ENCODE measurements at regions not wholly inside any gene's neighbourhood (a gene's known extent, or its start where the extent isn't known, plus 50 kb on each side); places are given as distances from the start of the nearest gene placed in this dataset.

- Histone ChIP-seq H3K27me3 (ENCODE audit: control insufficient read depth in 1 of 2, insufficient read depth in 1 of 2, low read length in 2 of 2) (peaks cover 0 to 11% of the 10 kb centered on the region in 2 experiments), H2AFZ (ENCODE audit: low read depth, low read length) (no peak overlapping the region), H2BK120ac (ENCODE audit: low read depth, low read length) (no peak overlapping the region), H3K27ac (ENCODE audit: low read length, poor library complexity, severe bottlenecking) (no peak overlapping the region), H3K23ac (ENCODE audit: low read length in 2 of 2) (no peak overlapping the region), H3K4me2 (ENCODE audit: low read length, poor library complexity, severe bottlenecking) (no peak overlapping the region), H2BK5ac (ENCODE audit: low read depth, low read length, poor library complexity, severe bottlenecking) (no peak overlapping the region), H3K9ac (ENCODE audit: low read length) (no peak overlapping the region), H3K9me3 (ENCODE audit: control insufficient read depth, low read length) (no peaks in the 10 kb centered on the region), H3K18ac (ENCODE audit: low read depth in 1 of 2, low read length in 2 of 2) (no peak overlapping the region), H3K4me3 (ENCODE audit: insufficient read depth in 1 of 2, low read depth in 1 of 2, low read length in 2 of 2) (no peak overlapping the region), H3K4me1 (ENCODE audit: control insufficient read depth, insufficient read depth, low read depth, low read length) (no peaks in the 10 kb centered on the region), H2BK15ac (ENCODE audit: low read depth, poor library complexity, severe bottlenecking) (no peak overlapping the region), H3K36me3 (ENCODE audit: control insufficient read depth in 1 of 2, insufficient read depth in 2 of 2, low read depth in 1 of 2, low read length in 2 of 2) (no peaks in the 10 kb centered on the region), H3K4ac (ENCODE audit: low read depth in 1 of 2, low read length in 2 of 2) (no peak overlapping the region), H3K79me1 (replicated peaks; ENCODE audit: low read length, poor library complexity, severe bottlenecking) (no peaks in the 10 kb centered on the region), H2AK5ac (ENCODE audit: low read length, severe bottlenecking) (no peak overlapping the region), H4K91ac (ENCODE audit: low read length) (no peak overlapping the region), H3K14ac (ENCODE audit: low read length in 2 of 2) (no peak overlapping the region), H2BK12ac (ENCODE audit: low read length in 2 of 2) (no peak overlapping the region), H4K8ac (ENCODE audit: low read length) (no peak overlapping the region)
- DNase-seq, result no peak
- WGBS, result 100% methylated on average over 1 of the region's 1 CpG
Measured at GRCh38 chr15:45842151-45842550, 207.3 kb downstream of the SQOR start.

GRCh38 chr15:45847645-45848044 lies 212.8 kb downstream of the SQOR start:
- Histone ChIP-seq H3K79me1 (replicated peaks; ENCODE audit: low read length, poor library complexity, severe bottlenecking) (no peaks in the 10 kb centered on the region), H3K9me3 (ENCODE audit: control insufficient read depth, low read length) (peaks cover 9% of the 10 kb centered on the region), H3K4me2 (ENCODE audit: low read length, poor library complexity, severe bottlenecking) (no peak overlapping the region), H4K91ac (ENCODE audit: low read length) (no peak overlapping the region), H2BK15ac (ENCODE audit: low read depth, poor library complexity, severe bottlenecking) (no peak overlapping the region), H3K9ac (ENCODE audit: low read length) (no peak overlapping the region), H2BK5ac (ENCODE audit: low read depth, low read length, poor library complexity, severe bottlenecking) (no peak overlapping the region), H3K4me1 (ENCODE audit: control insufficient read depth, insufficient read depth, low read depth, low read length) (no peaks in the 10 kb centered on the region), H3K27me3 (ENCODE audit: control insufficient read depth in 1 of 2, insufficient read depth in 1 of 2, low read length in 2 of 2) (no peaks in the 10 kb centered on the region), H2AK5ac (ENCODE audit: low read length, severe bottlenecking) (no peak overlapping the region), H3K4me3 (ENCODE audit: insufficient read depth in 1 of 2, low read depth in 1 of 2, low read length in 2 of 2) (no peak overlapping the region), H4K8ac (ENCODE audit: low read length) (no peak overlapping the region), H3K18ac (ENCODE audit: low read depth in 1 of 2, low read length in 2 of 2) (no peak overlapping the region), H3K4ac (ENCODE audit: low read depth in 1 of 2, low read length in 2 of 2) (no peak overlapping the region), H3K23ac (ENCODE audit: low read length in 2 of 2) (no peak overlapping the region), H3K27ac (ENCODE audit: low read length, poor library complexity, severe bottlenecking) (no peak overlapping the region), H2BK12ac (ENCODE audit: low read length in 2 of 2) (no peak overlapping the region), H3K36me3 (ENCODE audit: control insufficient read depth in 1 of 2, insufficient read depth in 2 of 2, low read depth in 1 of 2, low read length in 2 of 2) (no peaks in the 10 kb centered on the region), H2BK120ac (ENCODE audit: low read depth, low read length) (no peak overlapping the region), H3K14ac (ENCODE audit: low read length in 2 of 2) (no peak overlapping the region), H2AFZ (ENCODE audit: low read depth, low read length) (no peak overlapping the region)
- no peak for DNase-seq
- 73% methylated on average over 4 of the region's 4 CpGs for WGBS

GRCh38 chr15:45849136-45849535 lies 214.3 kb downstream of the SQOR start:
- Histone ChIP-seq H3K14ac (ENCODE audit: low read length in 2 of 2) (no peak overlapping the region), H3K23ac (ENCODE audit: low read length in 2 of 2) (no peak overlapping the region), H3K27ac (ENCODE audit: low read length, poor library complexity, severe bottlenecking) (no peak overlapping the region), H2AK5ac (ENCODE audit: low read length, severe bottlenecking) (no peak overlapping the region), H3K4ac (ENCODE audit: low read depth in 1 of 2, low read length in 2 of 2) (no peak overlapping the region), H3K4me2 (ENCODE audit: low read length, poor library complexity, severe bottlenecking) (no peak overlapping the region), H3K4me3 (ENCODE audit: insufficient read depth in 1 of 2, low read depth in 1 of 2, low read length in 2 of 2) (no peak overlapping the region), H2BK15ac (ENCODE audit: low read depth, poor library complexity, severe bottlenecking) (no peak overlapping the region), H3K79me1 (replicated peaks; ENCODE audit: low read length, poor library complexity, severe bottlenecking) (no peaks in the 10 kb centered on the region), H3K18ac (ENCODE audit: low read depth in 1 of 2, low read length in 2 of 2) (no peak overlapping the region), H2BK12ac (ENCODE audit: low read length in 2 of 2) (no peak overlapping the region), H3K36me3 (ENCODE audit: control insufficient read depth in 1 of 2, insufficient read depth in 2 of 2, low read depth in 1 of 2, low read length in 2 of 2) (no peaks in the 10 kb centered on the region), H4K8ac (ENCODE audit: low read length) (no peak overlapping the region), H3K9me3 (ENCODE audit: control insufficient read depth, low read length) (peaks cover 9% of the 10 kb centered on the region), H3K9ac (ENCODE audit: low read length) (no peak overlapping the region), H2BK5ac (ENCODE audit: low read depth, low read length, poor library complexity, severe bottlenecking) (no peak overlapping the region), H4K91ac (ENCODE audit: low read length) (no peak overlapping the region), H3K27me3 (ENCODE audit: control insufficient read depth in 1 of 2, insufficient read depth in 1 of 2, low read length in 2 of 2) (no peaks in the 10 kb centered on the region), H2BK120ac (ENCODE audit: low read depth, low read length) (no peak overlapping the region), H2AFZ (ENCODE audit: low read depth, low read length) (no peak overlapping the region), H3K4me1 (ENCODE audit: control insufficient read depth, insufficient read depth, low read depth, low read length) (no peaks in the 10 kb centered on the region)
- no peak for DNase-seq
- 85% methylated on average over 3 of the region's 3 CpGs for WGBS

GRCh38 chr15:45854455-45855202 lies 219.8 kb downstream of the SQOR start:
- H2AFZ ChIP-seq (ENCODE audit: low read depth, low read length), result no peak overlapping the region
- H3K27ac ChIP-seq (ENCODE audit: low read length, poor library complexity, severe bottlenecking), result no peak overlapping the region
- H2BK12ac ChIP-seq (ENCODE audit: low read length in 2 of 2), result no peak overlapping the region
- H3K18ac ChIP-seq (ENCODE audit: low read depth in 1 of 2, low read length in 2 of 2), result no peak overlapping the region
- H3K4me2 ChIP-seq (ENCODE audit: low read length, poor library complexity, severe bottlenecking), result no peak overlapping the region
- peaks cover 9% of the 10 kb centered on the region for H3K9me3 ChIP-seq (ENCODE audit: control insufficient read depth, low read length)
- peaks cover 4% of the 10 kb centered on the region for H3K4me1 ChIP-seq (ENCODE audit: control insufficient read depth, insufficient read depth, low read depth, low read length)
- H3K4ac ChIP-seq (ENCODE audit: low read depth in 1 of 2, low read length in 2 of 2), result no peak overlapping the region
- 81% methylated on average over 4 of the region's 6 CpGs for WGBS
- no peak overlapping the region for H2BK5ac ChIP-seq (ENCODE audit: low read depth, low read length, poor library complexity, severe bottlenecking)
- H3K79me1 ChIP-seq (replicated peaks; ENCODE audit: low read length, poor library complexity, severe bottlenecking), result no peaks in the 10 kb centered on the region
- H3K14ac ChIP-seq (ENCODE audit: low read length in 2 of 2), result no peak overlapping the region
- no peak overlapping the region for H2AK5ac ChIP-seq (ENCODE audit: low read length, severe bottlenecking)
- no peak overlapping the region for H4K8ac ChIP-seq (ENCODE audit: low read length)
- no peaks in the 10 kb centered on the region for H3K36me3 ChIP-seq (ENCODE audit: control insufficient read depth in 1 of 2, insufficient read depth in 2 of 2, low read depth in 1 of 2, low read length in 2 of 2)
- no peak overlapping the region for H3K23ac ChIP-seq (ENCODE audit: low read length in 2 of 2)
- H2BK15ac ChIP-seq (ENCODE audit: low read depth, poor library complexity, severe bottlenecking), result no peak overlapping the region
- DNase-seq, result no peak
- H3K4me3 ChIP-seq (ENCODE audit: insufficient read depth in 1 of 2, low read depth in 1 of 2, low read length in 2 of 2), result no peak overlapping the region
- H3K9ac ChIP-seq (ENCODE audit: low read length), result no peak overlapping the region
- H4K91ac ChIP-seq (ENCODE audit: low read length), result no peak overlapping the region
- no peak overlapping the region for H2BK120ac ChIP-seq (ENCODE audit: low read depth, low read length)
- H3K27me3 ChIP-seq (ENCODE audit: control insufficient read depth in 1 of 2, insufficient read depth in 1 of 2, low read length in 2 of 2), result no peaks in the 10 kb centered on the region
